ENCODE measurements at regions not wholly inside any gene's neighbourhood (a gene's known extent, or its start where the extent isn't known, plus 50 kb on each side); places are given as distances from the start of the nearest gene placed in this dataset.
"Not testable (repeated sequence)": the region's sequence is repeated elsewhere in the genome, so short reads cannot be mapped to it uniquely, and the experiment has no call there.

DNA sequence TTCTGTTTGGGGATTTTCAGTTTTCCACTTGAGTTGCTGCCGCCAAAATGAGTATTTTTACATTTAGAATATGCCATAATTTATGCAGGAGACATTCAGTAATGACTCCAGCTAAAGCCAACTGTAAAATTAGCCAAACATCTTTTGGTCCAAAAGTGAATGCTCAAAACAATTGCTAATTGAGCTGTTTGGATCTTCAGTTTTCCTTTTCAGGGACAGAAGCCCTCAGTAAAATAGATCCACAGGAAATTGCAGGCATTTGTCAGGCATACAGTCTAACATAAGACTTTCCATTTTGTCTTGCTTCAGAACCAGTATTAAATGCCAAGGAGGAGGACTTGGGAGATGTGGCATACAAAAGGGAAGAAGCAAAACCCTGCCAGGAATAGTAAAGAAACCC, 524.8 kb upstream of the API5 start:
- Mint-ChIP-seq H3K27ac (no peak overlapping the region), H3K4me1 (ENCODE audit: low read depth) (no peaks in the 10 kb centered on the region), H3K4me3 (ENCODE audit: low read depth) (no peak overlapping the region), H3K36me3 (ENCODE audit: low read depth) (no peaks in the 10 kb centered on the region), H3K9me3 (peaks cover 13% of the 10 kb centered on the region), H3K27me3 (ENCODE audit: low read depth) (no peaks in the 10 kb centered on the region)
- intact Hi-C loops (cut with micrococcal nuclease) = no loop called here
- no peak for DNase-seq (ENCODE audit: low spot score)

DNA sequence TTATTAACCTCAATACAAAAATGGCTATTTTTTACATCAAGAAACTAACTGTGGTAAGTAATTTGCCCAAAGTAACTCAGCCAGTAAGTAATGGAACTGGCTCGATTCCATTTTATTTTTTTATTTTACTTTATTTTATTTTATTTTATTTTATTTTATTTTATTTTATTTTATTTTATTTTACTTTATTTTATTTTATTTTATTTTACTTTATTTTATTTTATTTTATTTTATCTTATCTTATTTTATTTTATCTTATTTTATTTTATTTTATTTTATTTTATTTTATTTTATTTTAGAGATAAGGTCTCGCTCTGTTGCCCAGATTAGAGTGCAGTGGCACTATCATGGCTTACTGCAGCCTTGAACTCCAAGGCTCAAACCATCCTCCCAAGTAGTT, 516.3 kb upstream of the API5 start:
- intact Hi-C loops (cut with micrococcal nuclease); H3K4me1 Mint-ChIP-seq (ENCODE audit: low read depth); H3K36me3 Mint-ChIP-seq (ENCODE audit: low read depth); H3K27ac Mint-ChIP-seq; H3K4me3 Mint-ChIP-seq (ENCODE audit: low read depth); H3K9me3 Mint-ChIP-seq; H3K27me3 Mint-ChIP-seq (ENCODE audit: low read depth); DNase-seq (ENCODE audit: low spot score): not testable (repeated sequence)

DNA sequence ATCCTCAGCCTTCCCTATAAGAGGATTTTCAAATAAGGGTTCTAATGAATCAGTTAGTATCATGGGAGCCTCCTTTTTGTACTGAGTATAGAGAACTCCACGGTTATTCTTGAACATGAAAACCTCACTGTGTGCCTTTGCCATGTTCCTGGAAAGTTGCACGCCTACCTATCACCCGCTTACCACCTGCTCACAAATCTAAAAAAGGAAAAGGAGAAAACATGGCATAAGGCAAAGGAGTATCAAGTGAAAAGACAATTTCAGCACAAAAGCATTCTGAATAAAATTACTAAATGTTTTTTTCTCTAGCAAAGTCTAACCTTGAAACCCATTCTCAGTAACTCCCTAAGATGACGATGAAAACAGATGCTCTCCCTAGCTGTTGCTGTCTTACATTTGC, 511.8 kb upstream of the API5 start:
- Mint-ChIP-seq H3K27me3 (ENCODE audit: low read depth) (no peaks in the 10 kb centered on the region), H3K4me3 (ENCODE audit: low read depth) (no peak overlapping the region), H3K27ac (no peak overlapping the region), H3K9me3 (peaks cover 17% of the 10 kb centered on the region), H3K36me3 (ENCODE audit: low read depth) (no peaks in the 10 kb centered on the region), H3K4me1 (ENCODE audit: low read depth) (no peaks in the 10 kb centered on the region)
- intact Hi-C loops (cut with micrococcal nuclease) = no loop called here
- no peak for DNase-seq (ENCODE audit: low spot score)

DNA sequence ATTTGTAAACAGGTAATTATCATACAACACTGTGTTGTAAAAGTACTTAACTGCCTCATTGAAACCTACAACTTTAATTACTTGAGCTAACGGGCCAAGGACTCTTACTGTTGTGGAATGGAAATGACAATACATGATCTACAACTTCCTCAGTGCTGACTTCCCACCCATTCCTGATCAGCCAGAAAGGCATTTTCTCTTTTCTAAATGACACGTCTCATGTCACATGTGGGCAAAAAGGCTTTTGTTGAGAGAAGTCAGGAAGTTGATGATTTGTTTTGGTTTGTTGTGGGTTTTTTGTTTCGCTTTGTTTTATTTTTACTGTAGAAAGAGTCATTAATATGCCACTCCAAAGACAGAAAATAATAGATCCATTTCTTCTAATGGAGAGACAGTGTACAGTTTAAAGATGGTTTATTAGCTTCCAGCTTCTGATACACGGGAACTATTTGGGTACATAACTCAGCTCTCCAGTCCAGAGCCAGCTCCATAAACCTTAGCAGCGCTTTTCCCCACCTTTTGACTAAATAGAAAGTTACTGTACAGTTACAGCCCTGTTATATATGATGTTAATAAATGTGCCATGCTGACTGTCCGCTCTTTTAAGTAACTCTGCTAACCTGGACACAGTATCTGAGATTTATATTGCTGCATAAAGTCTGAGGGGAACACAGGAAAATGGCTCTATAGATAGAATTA, 509.4 kb upstream of the API5 start:
- no peak for DNase-seq (ENCODE audit: low spot score)
- H3K4me3 Mint-ChIP-seq (ENCODE audit: low read depth) = no peak overlapping the region
- peaks cover 33% of the 10 kb centered on the region for H3K9me3 Mint-ChIP-seq
- H3K27me3 Mint-ChIP-seq (ENCODE audit: low read depth) = no peaks in the 10 kb centered on the region
- no peaks in the 10 kb centered on the region for H3K4me1 Mint-ChIP-seq (ENCODE audit: low read depth)
- H3K27ac Mint-ChIP-seq = no peak overlapping the region
- intact Hi-C loops (cut with micrococcal nuclease) = no loop called here
- no peaks in the 10 kb centered on the region for H3K36me3 Mint-ChIP-seq (ENCODE audit: low read depth)

DNA sequence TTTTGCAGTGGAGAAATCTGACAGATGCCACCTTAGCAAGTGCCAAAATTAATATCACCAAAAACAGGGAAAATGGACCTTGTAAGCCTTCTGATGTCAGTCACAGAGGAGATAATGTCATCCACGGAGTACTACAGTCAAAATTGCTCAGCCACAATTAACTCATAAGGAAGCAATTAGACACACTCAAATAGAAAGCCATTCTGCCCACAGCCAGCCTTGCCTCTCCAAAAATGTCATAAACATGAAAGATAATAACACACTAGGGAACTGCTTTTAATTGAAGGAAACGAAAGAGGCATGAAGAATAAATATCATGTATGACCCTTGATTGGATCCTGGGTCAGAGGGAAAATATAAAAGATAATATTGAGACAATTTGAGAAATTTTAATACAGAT, 505.6 kb upstream of the API5 start:
- intact Hi-C loops (cut with micrococcal nuclease) = no loop called here
- H3K9me3 Mint-ChIP-seq = peaks cover 31% of the 10 kb centered on the region
- no peaks in the 10 kb centered on the region for H3K4me1 Mint-ChIP-seq (ENCODE audit: low read depth)
- no peak overlapping the region for H3K27ac Mint-ChIP-seq
- no peaks in the 10 kb centered on the region for H3K36me3 Mint-ChIP-seq (ENCODE audit: low read depth)
- no peak overlapping the region for H3K4me3 Mint-ChIP-seq (ENCODE audit: low read depth)
- DNase-seq (ENCODE audit: low spot score) = no peak
- no peaks in the 10 kb centered on the region for H3K27me3 Mint-ChIP-seq (ENCODE audit: low read depth)

DNA sequence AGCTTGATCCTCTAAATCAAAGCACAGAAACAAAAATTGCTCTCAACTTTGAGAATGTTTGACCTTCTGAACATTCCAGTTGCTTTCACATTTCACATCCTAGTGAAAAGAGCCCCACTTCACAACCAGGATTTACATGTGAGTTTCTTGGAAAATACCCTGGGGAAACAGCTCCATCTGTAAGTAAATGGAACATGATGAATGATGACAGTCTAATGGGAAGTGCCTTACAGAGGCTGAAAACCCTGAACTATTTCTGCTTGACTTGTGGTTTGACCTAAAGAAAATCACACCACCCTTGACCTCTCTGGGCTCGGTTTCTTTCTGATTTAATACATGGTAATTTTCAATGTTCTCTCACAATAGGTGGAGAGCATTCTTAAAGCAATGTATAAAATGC, 499.4 kb upstream of the API5 start:
- Mint-ChIP-seq H3K4me3 (ENCODE audit: low read depth) (no peak overlapping the region), H3K27me3 (ENCODE audit: low read depth) (no peaks in the 10 kb centered on the region), H3K36me3 (ENCODE audit: low read depth) (no peaks in the 10 kb centered on the region), H3K27ac (no peak overlapping the region), H3K9me3 (peaks cover 10% of the 10 kb centered on the region), H3K4me1 (ENCODE audit: low read depth) (no peaks in the 10 kb centered on the region)
- intact Hi-C loops (cut with micrococcal nuclease) = no loop called here
- no peak for DNase-seq (ENCODE audit: low spot score)

DNA sequence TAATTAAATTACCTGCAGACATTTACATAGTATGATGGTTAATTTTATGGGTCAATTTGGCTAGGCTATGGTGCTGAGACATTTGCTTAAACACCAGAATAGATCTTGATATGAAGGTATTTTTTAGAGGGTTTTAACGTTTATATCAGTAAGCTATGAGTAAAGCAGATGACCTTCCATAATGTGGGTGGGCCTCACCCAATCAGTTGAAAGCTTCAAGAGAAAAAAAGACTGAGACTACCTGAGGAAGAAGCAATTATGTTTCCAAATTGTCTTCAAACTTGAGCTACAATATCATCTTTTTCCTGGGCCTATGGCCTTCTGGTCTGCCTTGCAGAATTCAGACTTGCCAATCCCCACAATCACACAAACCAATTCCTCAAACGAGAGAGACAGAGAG, 498.8 kb upstream of the API5 start:
- Mint-ChIP-seq H3K36me3 (ENCODE audit: low read depth) (no peaks in the 10 kb centered on the region), H3K27me3 (ENCODE audit: low read depth) (no peaks in the 10 kb centered on the region)

DNA sequence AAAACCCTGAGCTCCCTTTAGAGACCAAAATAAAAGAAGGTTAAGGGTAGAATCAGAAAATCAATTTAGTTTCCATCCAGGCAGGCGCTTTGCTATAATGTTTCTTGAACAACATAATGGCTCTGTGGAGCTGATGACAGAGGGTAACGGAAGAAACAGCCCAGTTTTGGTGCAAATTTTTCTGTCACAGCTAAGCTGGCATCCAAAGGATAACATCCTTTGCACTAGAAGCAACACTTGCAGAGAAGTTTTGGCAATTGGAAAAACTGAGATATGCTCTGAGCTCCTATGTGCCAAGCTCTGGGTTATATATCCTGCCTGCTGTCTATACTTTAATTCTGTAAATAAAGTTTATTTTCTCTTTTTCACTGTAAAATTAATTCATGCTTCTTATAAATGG, 495.3 kb upstream of the API5 start:
- DNase-seq (ENCODE audit: low spot score) = no peak
- Mint-ChIP-seq H3K27ac (no peak overlapping the region), H3K4me3 (ENCODE audit: low read depth) (no peak overlapping the region), H3K27me3 (ENCODE audit: low read depth) (no peaks in the 10 kb centered on the region), H3K36me3 (ENCODE audit: low read depth) (no peaks in the 10 kb centered on the region), H3K4me1 (ENCODE audit: low read depth) (no peaks in the 10 kb centered on the region), H3K9me3 (peaks cover 5% of the 10 kb centered on the region)
- intact Hi-C loops (cut with micrococcal nuclease) = no loop called here

More for the DNA sequence above, 498.8 kb upstream of the API5 start:
- H3K4me1 Mint-ChIP-seq (ENCODE audit: low read depth) = no peaks in the 10 kb centered on the region
- DNase-seq (ENCODE audit: low spot score) = no peak
- H3K27ac Mint-ChIP-seq = no peak overlapping the region
- intact Hi-C loops (cut with micrococcal nuclease) = no loop called here
- H3K4me3 Mint-ChIP-seq (ENCODE audit: low read depth) = no peak overlapping the region
- H3K9me3 Mint-ChIP-seq = peaks cover 9% of the 10 kb centered on the region

DNA sequence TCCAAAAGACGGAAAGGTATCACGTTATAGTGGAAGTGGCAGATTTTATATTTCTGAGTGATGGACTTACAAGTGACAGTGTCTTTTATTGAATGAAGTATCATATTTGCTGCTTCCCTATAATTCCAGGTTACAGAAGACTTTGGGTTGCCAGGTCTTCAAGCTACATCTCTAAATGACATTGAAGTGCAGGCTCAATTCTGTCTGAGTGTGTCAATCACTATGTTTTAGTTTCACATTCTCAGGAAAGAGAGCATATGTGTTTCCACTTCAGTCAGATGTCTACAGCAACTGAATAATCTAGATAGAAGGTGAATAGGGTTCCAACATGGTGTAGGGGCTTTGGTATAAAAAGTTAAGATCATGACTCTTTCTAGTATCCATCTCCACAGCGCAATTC, 492.7 kb upstream of the API5 start:
- DNase-seq (ENCODE audit: low spot score) = no peak
- intact Hi-C loops (cut with micrococcal nuclease) = no loop called here
- no peaks in the 10 kb centered on the region for H3K4me1 Mint-ChIP-seq (ENCODE audit: low read depth)
- no peaks in the 10 kb centered on the region for H3K27me3 Mint-ChIP-seq (ENCODE audit: low read depth)
- no peak overlapping the region for H3K27ac Mint-ChIP-seq
- no peak overlapping the region for H3K4me3 Mint-ChIP-seq (ENCODE audit: low read depth)
- H3K9me3 Mint-ChIP-seq = peaks cover 8% of the 10 kb centered on the region
- no peaks in the 10 kb centered on the region for H3K36me3 Mint-ChIP-seq (ENCODE audit: low read depth)

DNA sequence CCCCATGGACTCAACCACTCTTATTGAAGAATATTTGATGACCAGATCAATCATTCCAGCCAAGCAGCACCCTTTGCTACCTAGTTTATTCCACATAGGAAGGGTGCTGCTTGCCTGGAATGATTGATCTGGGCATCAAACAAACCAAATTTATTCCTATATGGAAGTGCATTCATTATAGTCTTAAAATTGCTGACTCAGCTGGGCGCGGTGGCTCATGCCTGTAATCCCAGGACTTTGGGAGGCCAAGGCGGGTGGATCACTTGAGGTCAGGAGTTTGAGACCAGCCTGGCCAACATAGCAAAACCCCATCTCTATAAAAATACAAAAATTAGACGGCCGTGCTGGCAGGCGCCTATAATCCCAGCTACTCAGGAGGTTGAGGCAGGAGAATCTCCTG, 489.6 kb upstream of the API5 start:
- H3K27me3 Mint-ChIP-seq (ENCODE audit: low read depth); intact Hi-C loops (cut with micrococcal nuclease); H3K4me3 Mint-ChIP-seq (ENCODE audit: low read depth); H3K27ac Mint-ChIP-seq; H3K4me1 Mint-ChIP-seq (ENCODE audit: low read depth); H3K9me3 Mint-ChIP-seq; DNase-seq (ENCODE audit: low spot score); H3K36me3 Mint-ChIP-seq (ENCODE audit: low read depth): not testable (repeated sequence)

DNA sequence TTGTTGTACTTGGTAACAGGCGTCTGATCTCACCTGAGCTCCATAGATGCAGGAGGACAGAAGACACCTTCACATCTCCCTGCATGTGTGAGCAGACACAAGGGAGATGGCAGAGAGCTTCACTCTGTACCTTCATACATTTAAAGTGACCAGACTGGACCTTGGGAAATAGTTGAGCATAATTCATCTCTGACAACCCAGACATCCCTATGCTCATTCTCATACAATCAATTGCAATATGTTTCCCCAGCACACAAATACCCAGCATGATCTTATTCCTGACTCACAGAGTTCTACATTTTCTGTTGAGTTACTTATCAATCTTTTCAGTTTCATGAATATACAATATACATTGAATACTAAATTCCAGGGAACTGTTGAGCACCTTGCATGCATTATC, 488.2 kb upstream of the API5 start:
- no peaks in the 10 kb centered on the region for H3K27me3 Mint-ChIP-seq (ENCODE audit: low read depth)
- peaks cover 4% of the 10 kb centered on the region for H3K9me3 Mint-ChIP-seq
- no peak overlapping the region for H3K27ac Mint-ChIP-seq
- intact Hi-C loops (cut with micrococcal nuclease) = no loop called here
- H3K4me1 Mint-ChIP-seq (ENCODE audit: low read depth) = no peaks in the 10 kb centered on the region
- no peaks in the 10 kb centered on the region for H3K36me3 Mint-ChIP-seq (ENCODE audit: low read depth)
- DNase-seq (ENCODE audit: low spot score) = no peak
- no peak overlapping the region for H3K4me3 Mint-ChIP-seq (ENCODE audit: low read depth)

DNA sequence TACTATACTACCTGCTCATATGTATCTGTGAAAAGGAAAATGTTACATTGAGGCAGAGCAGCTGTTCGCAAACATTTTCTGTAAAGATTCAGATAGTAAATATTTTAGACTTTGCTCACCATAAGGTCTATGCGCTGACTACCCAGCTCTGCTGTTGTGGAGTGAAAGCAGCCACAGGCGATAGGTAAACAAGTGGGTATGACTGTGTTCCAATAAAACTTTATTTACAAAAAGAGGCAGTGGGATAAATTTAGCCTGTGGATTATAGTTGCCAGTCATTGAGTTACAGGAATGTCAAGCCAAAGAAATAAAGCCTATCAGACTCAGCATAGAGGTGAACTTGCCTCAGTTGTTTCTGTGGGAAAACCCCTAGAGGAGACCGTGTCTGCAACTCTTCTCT, 487.7 kb upstream of the API5 start:
- Mint-ChIP-seq H3K4me1 (ENCODE audit: low read depth) (no peaks in the 10 kb centered on the region), H3K27me3 (ENCODE audit: low read depth) (no peaks in the 10 kb centered on the region), H3K36me3 (ENCODE audit: low read depth) (no peaks in the 10 kb centered on the region), H3K27ac (no peak overlapping the region), H3K9me3 (peaks cover 4% of the 10 kb centered on the region), H3K4me3 (ENCODE audit: low read depth) (no peak overlapping the region)
- no peak for DNase-seq (ENCODE audit: low spot score)
- intact Hi-C loops (cut with micrococcal nuclease) = no loop called here

DNA sequence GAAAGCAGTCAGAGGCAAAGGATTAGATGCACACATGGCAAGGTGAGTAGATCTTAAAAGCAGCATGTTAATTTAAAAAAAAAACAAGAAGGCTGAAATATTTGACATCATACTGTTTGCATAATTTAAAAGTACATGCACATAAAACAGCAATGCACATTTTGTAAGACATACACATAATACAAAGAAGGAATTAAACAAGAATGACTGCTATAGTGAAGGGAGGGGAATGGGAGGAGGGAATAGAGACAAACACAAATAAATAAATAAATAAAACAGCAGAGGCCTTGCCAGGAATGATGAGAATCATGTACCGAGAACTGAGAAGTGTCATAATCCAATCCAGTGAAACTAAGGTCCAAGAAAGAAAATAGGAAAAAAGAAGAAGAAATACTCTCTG, 486.2 kb upstream of the API5 start:
- Mint-ChIP-seq H3K4me1 (ENCODE audit: low read depth) (no peaks in the 10 kb centered on the region), H3K27me3 (ENCODE audit: low read depth) (no peaks in the 10 kb centered on the region), H3K36me3 (ENCODE audit: low read depth) (no peaks in the 10 kb centered on the region), H3K4me3 (ENCODE audit: low read depth) (no peak overlapping the region), H3K9me3 (peaks cover 7% of the 10 kb centered on the region), H3K27ac (no peak overlapping the region)
- intact Hi-C loops (cut with micrococcal nuclease) = no loop called here
- DNase-seq (ENCODE audit: low spot score) = no peak

DNA sequence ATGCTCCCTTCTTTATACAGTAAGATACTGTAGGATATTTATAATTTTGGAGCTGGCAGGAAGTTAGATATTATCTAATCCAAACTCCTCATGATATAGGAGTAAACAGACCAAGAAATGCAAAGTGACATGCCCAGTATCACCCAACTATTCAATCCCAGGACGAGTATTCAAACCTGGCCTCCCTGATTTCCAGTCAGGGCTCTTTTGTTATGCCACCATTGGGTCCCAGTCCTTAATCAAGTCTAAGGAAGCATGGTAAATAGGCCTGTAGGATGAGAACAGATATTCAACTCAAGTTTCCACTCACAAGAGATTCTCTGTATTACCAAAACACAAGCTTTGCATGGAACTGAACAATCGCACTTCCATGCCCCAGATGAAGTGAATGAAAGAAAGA, 484.0 kb upstream of the API5 start:
- H3K36me3 Mint-ChIP-seq (ENCODE audit: low read depth) = no peaks in the 10 kb centered on the region
- no peak overlapping the region for H3K27ac Mint-ChIP-seq
- intact Hi-C loops (cut with micrococcal nuclease) = no loop called here
- no peaks in the 10 kb centered on the region for H3K4me1 Mint-ChIP-seq (ENCODE audit: low read depth)
- no peaks in the 10 kb centered on the region for H3K27me3 Mint-ChIP-seq (ENCODE audit: low read depth)
- no peak overlapping the region for H3K4me3 Mint-ChIP-seq (ENCODE audit: low read depth)
- DNase-seq (ENCODE audit: low spot score) = no peak
- H3K9me3 Mint-ChIP-seq = peaks cover 5% of the 10 kb centered on the region

All from activated T-helper 2 cell treated with anti-CD3 and anti-CD28 coated beads, Interferon-gamma antibody, Interleukin-2, Interleukin-4, amounts not matched to agents 10 μg/mL and 5 μg/mL and 100 μg/mL, durations not matched to agents 14 hours and 24 hours and 36 hours (primary cell).